ENCODE measurements at regions not wholly inside any gene's neighbourhood (a gene's known extent, or its start where the extent isn't known, plus 50 kb on each side); places are given as distances from the start of the nearest gene placed in this dataset.
"Not testable (repeated sequence)": the region's sequence is repeated elsewhere in the genome, so short reads cannot be mapped to it uniquely, and the experiment has no call there.

- WGBS, 2 donors, result 89% methylated on average over 1 of the region's 1 CpG
- H3K4me1 ChIP-seq (ENCODE audit: control insufficient read depth in 2 of 2, insufficient read depth in 2 of 2, low read length in 1 of 2), result no peaks in the 10 kb centered on the region
- H3K4me3 ChIP-seq (ENCODE audit: low read depth in 1 of 2, low read length in 2 of 2), result no peak overlapping the region
- H3K27ac ChIP-seq (ENCODE audit: low read depth in 2 of 2, low read length in 1 of 2), result no peak overlapping the region
- no peaks in the 10 kb centered on the region for H3K36me3 ChIP-seq (ENCODE audit: control insufficient read depth in 2 of 2, insufficient read depth in 2 of 2, low read length in 1 of 2)
- no peaks in the 10 kb centered on the region for H3K27me3 ChIP-seq (ENCODE audit: control insufficient read depth in 1 of 2, insufficient read depth in 2 of 2, low read length in 2 of 2)
- no peaks in the 10 kb centered on the region for H3K9me3 ChIP-seq (ENCODE audit: control insufficient read depth in 2 of 2, insufficient read depth in 1 of 2, low read depth in 1 of 2, low read length in 1 of 2)
Observed at GRCh38 chr2:64929333-64929732, 59.9 kb upstream of the SLC1A4 start.

- WGBS, 2 donors, result 90% methylated on average over 1 of the region's 1 CpG
- Histone ChIP-seq H3K36me3 (ENCODE audit: control insufficient read depth in 2 of 2, insufficient read depth in 2 of 2, low read length in 1 of 2) (no peaks in the 10 kb centered on the region), H3K27me3 (ENCODE audit: control insufficient read depth in 1 of 2, insufficient read depth in 2 of 2, low read length in 2 of 2) (no peaks in the 10 kb centered on the region), H3K4me1 (ENCODE audit: control insufficient read depth in 2 of 2, insufficient read depth in 2 of 2, low read length in 1 of 2) (no peaks in the 10 kb centered on the region), H3K4me3 (ENCODE audit: low read depth in 1 of 2, low read length in 2 of 2) (no peak overlapping the region), H3K9me3 (ENCODE audit: control insufficient read depth in 2 of 2, insufficient read depth in 1 of 2, low read depth in 1 of 2, low read length in 1 of 2) (no peaks in the 10 kb centered on the region), H3K27ac (ENCODE audit: low read depth in 2 of 2, low read length in 1 of 2) (no peak overlapping the region)
Observed at GRCh38 chr2:64930258-64930671, 58.9 kb upstream of the SLC1A4 start.

DNA sequence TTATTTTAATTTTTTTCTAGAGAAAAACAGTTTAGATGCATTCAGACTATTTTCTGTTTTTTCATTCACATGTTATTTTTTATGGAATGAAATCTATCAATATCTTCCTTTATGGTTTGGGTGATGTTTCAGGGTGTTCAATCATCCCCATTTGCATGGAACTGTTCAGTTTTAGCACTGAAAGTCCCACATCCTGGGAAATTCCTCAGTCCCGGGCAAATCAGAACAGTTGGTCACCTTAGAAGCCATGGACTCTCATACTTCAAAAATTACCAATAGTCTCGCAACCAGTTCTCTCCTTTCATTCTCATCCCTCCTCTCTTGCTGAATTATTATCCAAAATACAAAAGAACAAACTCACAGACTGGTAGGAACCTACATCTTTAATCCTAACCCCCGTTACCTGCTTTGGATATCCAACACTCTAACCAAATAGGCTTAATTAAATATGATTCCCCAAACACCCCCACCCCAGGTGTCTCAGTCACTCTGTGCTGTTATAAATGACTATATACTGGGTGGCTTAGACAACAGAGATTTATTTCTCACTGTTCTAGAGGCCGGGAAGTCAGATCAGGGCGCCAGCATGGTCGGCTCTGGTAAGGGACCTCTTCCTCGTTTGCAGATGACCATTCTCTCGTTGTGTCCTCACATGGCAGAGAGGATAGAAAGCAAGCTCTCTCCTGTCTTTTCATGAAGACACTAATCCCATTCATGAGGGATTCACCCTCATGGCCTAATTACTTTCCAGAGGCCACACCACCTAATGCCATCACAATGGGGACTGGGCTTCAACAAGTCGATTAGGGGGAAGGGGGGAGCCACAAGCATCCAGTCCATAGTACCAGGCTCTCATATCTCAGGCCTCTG is 57.7 kb upstream of the SLC1A4 start:
- Histone ChIP-seq H3K9me3 (ENCODE audit: control insufficient read depth in 2 of 2, insufficient read depth in 1 of 2, low read depth in 1 of 2, low read length in 1 of 2) (peaks cover 0 to 2% of the 10 kb centered on the region in 2 donors), H3K27ac (ENCODE audit: low read depth in 2 of 2, low read length in 1 of 2) (no peak overlapping the region), H3K36me3 (ENCODE audit: control insufficient read depth in 2 of 2, insufficient read depth in 2 of 2, low read length in 1 of 2) (no peaks in the 10 kb centered on the region), H3K4me3 (ENCODE audit: low read depth in 1 of 2, low read length in 2 of 2) (no peak overlapping the region), H3K27me3 (ENCODE audit: control insufficient read depth in 1 of 2, insufficient read depth in 2 of 2, low read length in 2 of 2) (no peaks in the 10 kb centered on the region), H3K4me1 (ENCODE audit: control insufficient read depth in 2 of 2, insufficient read depth in 2 of 2, low read length in 1 of 2) (no peaks in the 10 kb centered on the region)
- WGBS, 2 donors, result 86 to 89% methylated on average over 9 of the region's 9 CpGs

DNA sequence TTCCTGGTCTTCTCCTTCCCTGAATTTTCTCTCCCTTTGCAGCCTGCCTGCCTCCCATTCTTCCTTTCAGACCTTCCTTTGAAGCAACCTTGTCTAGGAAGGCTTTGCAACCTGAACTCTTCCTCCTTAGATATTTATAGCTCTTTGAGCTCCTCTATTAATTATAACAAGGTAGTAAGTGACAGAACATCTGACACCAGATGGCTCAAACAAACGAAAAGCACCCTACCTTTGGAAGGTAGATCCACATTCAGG is 57.2 kb upstream of the SLC1A4 start:
- WGBS, 2 donors, result 48 to 59% methylated on average over 1 of the region's 1 CpG
- Histone ChIP-seq H3K4me1 (ENCODE audit: control insufficient read depth in 2 of 2, insufficient read depth in 2 of 2, low read length in 1 of 2) (no peaks in the 10 kb centered on the region), H3K27ac (ENCODE audit: low read depth in 2 of 2, low read length in 1 of 2) (no peak overlapping the region), H3K36me3 (ENCODE audit: control insufficient read depth in 2 of 2, insufficient read depth in 2 of 2, low read length in 1 of 2) (no peaks in the 10 kb centered on the region), H3K27me3 (ENCODE audit: control insufficient read depth in 1 of 2, insufficient read depth in 2 of 2, low read length in 2 of 2) (no peaks in the 10 kb centered on the region), H3K4me3 (ENCODE audit: low read depth in 1 of 2, low read length in 2 of 2) (no peak overlapping the region), H3K9me3 (ENCODE audit: control insufficient read depth in 2 of 2, insufficient read depth in 1 of 2, low read depth in 1 of 2, low read length in 1 of 2) (peaks cover 0 to 2% of the 10 kb centered on the region in 2 donors)

GRCh38 chr2:64932371-64933216 is 56.6 kb upstream of the SLC1A4 start:
- no peaks in the 10 kb centered on the region for H3K27me3 ChIP-seq (ENCODE audit: control insufficient read depth in 1 of 2, insufficient read depth in 2 of 2, low read length in 2 of 2)
- no peak overlapping the region for H3K4me3 ChIP-seq (ENCODE audit: low read depth in 1 of 2, low read length in 2 of 2)
- peaks cover 0 to 3% of the 10 kb centered on the region in 2 donors for H3K4me1 ChIP-seq (ENCODE audit: control insufficient read depth in 2 of 2, insufficient read depth in 2 of 2, low read length in 1 of 2)
- no peaks in the 10 kb centered on the region for H3K36me3 ChIP-seq (ENCODE audit: control insufficient read depth in 2 of 2, insufficient read depth in 2 of 2, low read length in 1 of 2)
- 79 to 82% methylated on average over 9 of the region's 9 CpGs for WGBS, 2 donors
- no peak overlapping the region for H3K27ac ChIP-seq (ENCODE audit: low read depth in 2 of 2, low read length in 1 of 2)
- H3K9me3 ChIP-seq (ENCODE audit: control insufficient read depth in 2 of 2, insufficient read depth in 1 of 2, low read depth in 1 of 2, low read length in 1 of 2), result peaks cover 0 to 2% of the 10 kb centered on the region in 2 donors

DNA sequence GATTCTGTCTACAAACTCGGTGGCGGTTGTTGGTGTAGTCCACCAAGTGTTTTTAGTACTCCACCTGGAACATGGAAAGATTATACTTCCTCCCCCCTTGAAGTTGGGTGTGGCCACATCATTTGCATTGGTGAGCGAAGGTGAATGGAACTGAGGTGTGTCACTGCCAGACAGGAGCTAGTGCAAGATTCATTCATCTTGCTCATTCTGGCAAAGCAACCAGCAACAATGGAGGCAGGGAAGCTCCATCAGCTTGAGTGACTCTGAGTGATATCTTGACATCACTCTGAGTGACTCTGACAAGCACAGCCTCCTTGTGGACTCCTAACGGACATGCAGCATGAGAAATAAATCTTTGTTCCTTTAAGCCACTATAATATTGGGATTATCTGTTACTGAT is 54.7 kb upstream of the SLC1A4 start:
- WGBS, 2 donors, result 65 to 67% methylated on average over 4 of the region's 4 CpGs
- Histone ChIP-seq H3K4me3 (ENCODE audit: low read depth in 1 of 2, low read length in 2 of 2) (no peak overlapping the region), H3K27ac (ENCODE audit: low read depth in 2 of 2, low read length in 1 of 2) (no peak overlapping the region), H3K4me1 (ENCODE audit: control insufficient read depth in 2 of 2, insufficient read depth in 2 of 2, low read length in 1 of 2) (peaks cover 0 to 3% of the 10 kb centered on the region in 2 donors), H3K27me3 (ENCODE audit: control insufficient read depth in 1 of 2, insufficient read depth in 2 of 2, low read length in 2 of 2) (no peaks in the 10 kb centered on the region), H3K9me3 (ENCODE audit: control insufficient read depth in 2 of 2, insufficient read depth in 1 of 2, low read depth in 1 of 2, low read length in 1 of 2) (peaks cover 0 to 2% of the 10 kb centered on the region in 2 donors), H3K36me3 (ENCODE audit: control insufficient read depth in 2 of 2, insufficient read depth in 2 of 2, low read length in 1 of 2) (no peaks in the 10 kb centered on the region)

GRCh38 chr2:64936809-64937208 is 52.4 kb upstream of the SLC1A4 start:
- peaks cover 0 to 3% of the 10 kb centered on the region in 2 donors for H3K4me1 ChIP-seq (ENCODE audit: control insufficient read depth in 2 of 2, insufficient read depth in 2 of 2, low read length in 1 of 2)
- WGBS, 2 donors, result 92 to 100% methylated on average over 1 of the region's 1 CpG
- H3K36me3 ChIP-seq (ENCODE audit: control insufficient read depth in 2 of 2, insufficient read depth in 2 of 2, low read length in 1 of 2), result no peaks in the 10 kb centered on the region
- peaks cover 0 to 1% of the 10 kb centered on the region in 2 donors for H3K27me3 ChIP-seq (ENCODE audit: control insufficient read depth in 1 of 2, insufficient read depth in 2 of 2, low read length in 2 of 2)
- H3K27ac ChIP-seq (ENCODE audit: low read depth in 2 of 2, low read length in 1 of 2), result no peak overlapping the region
- H3K9me3 ChIP-seq (ENCODE audit: control insufficient read depth in 2 of 2, insufficient read depth in 1 of 2, low read depth in 1 of 2, low read length in 1 of 2), result peaks cover 0 to 2% of the 10 kb centered on the region in 2 donors
- no peak overlapping the region for H3K4me3 ChIP-seq (ENCODE audit: low read depth in 1 of 2, low read length in 2 of 2)

- H3K27ac ChIP-seq (ENCODE audit: low read depth in 2 of 2, low read length in 1 of 2); H3K4me3 ChIP-seq (ENCODE audit: low read depth in 1 of 2, low read length in 2 of 2); H3K9me3 ChIP-seq (ENCODE audit: control insufficient read depth in 2 of 2, insufficient read depth in 1 of 2, low read depth in 1 of 2, low read length in 1 of 2); H3K36me3 ChIP-seq (ENCODE audit: control insufficient read depth in 2 of 2, insufficient read depth in 2 of 2, low read length in 1 of 2); H3K4me1 ChIP-seq (ENCODE audit: control insufficient read depth in 2 of 2, insufficient read depth in 2 of 2, low read length in 1 of 2); H3K27me3 ChIP-seq (ENCODE audit: control insufficient read depth in 1 of 2, insufficient read depth in 2 of 2, low read length in 2 of 2): not testable (repeated sequence)
- WGBS, 2 donors, result 81 to 84% methylated on average over 5 of the region's 5 CpGs
Observed at GRCh38 chr2:64937314-64937686, 51.9 kb upstream of the SLC1A4 start.

- peaks cover 0 to 2% of the 10 kb centered on the region in 2 donors for H3K9me3 ChIP-seq (ENCODE audit: control insufficient read depth in 2 of 2, insufficient read depth in 1 of 2, low read depth in 1 of 2, low read length in 1 of 2)
- 59 to 62% methylated on average over 13 of the region's 13 CpGs for WGBS, 2 donors
- peaks cover 0 to 3% of the 10 kb centered on the region in 2 donors for H3K4me1 ChIP-seq (ENCODE audit: control insufficient read depth in 2 of 2, insufficient read depth in 2 of 2, low read length in 1 of 2)
- H3K27ac ChIP-seq (ENCODE audit: low read depth in 2 of 2, low read length in 1 of 2), result no peak overlapping the region
- peaks cover 0 to 3% of the 10 kb centered on the region in 2 donors for H3K27me3 ChIP-seq (ENCODE audit: control insufficient read depth in 1 of 2, insufficient read depth in 2 of 2, low read length in 2 of 2)
- H3K4me3 ChIP-seq (ENCODE audit: low read depth in 1 of 2, low read length in 2 of 2), result no peak overlapping the region
- H3K36me3 ChIP-seq (ENCODE audit: control insufficient read depth in 2 of 2, insufficient read depth in 2 of 2, low read length in 1 of 2), result no peaks in the 10 kb centered on the region
Observed at GRCh38 chr2:64937687-64938491, 51.3 kb upstream of the SLC1A4 start.
